HAP-1 (cell line): ENCODE measurements at regions not wholly inside any gene's neighbourhood (a gene's known extent, or its start where the extent isn't known, plus 50 kb on each side); places are given as distances from the start of the nearest gene placed in this dataset.

Source experiments
- DNase-seq, 2 experiments: peaks; one replicate each; pipeline ENCODE4 v3.0.0-alpha.2; 2016 to 2020; ENCODE audit warnings: low spot score in 2 of 2
- H3K27me3 ChIP-seq: fragments of 250-450 bp; sonication (Bioruptor Pico); 2 replicates; pipeline ENCODE4 v1.5.1; 2020; ENCODE audit warnings: low read depth, mild to moderate bottlenecking, moderate library complexity
- H3K36me3 ChIP-seq: fragments of 250-450 bp; sonication (Bioruptor Pico); replicated peaks from 2 replicates; pipeline ENCODE4 v1.5.1; 2020; ENCODE audit warnings: mild to moderate bottlenecking
- H3K4me1 ChIP-seq: fragments of 250-450 bp; sonication (Bioruptor Pico); 2 replicates; pipeline ENCODE4 v1.5.1; 2020; ENCODE audit warnings: mild to moderate bottlenecking
- H3K4me3 ChIP-seq: fragments of 250-450 bp; sonication (Bioruptor Pico); 2 replicates; pipeline ENCODE4 v1.5.1; 2020; ENCODE audit warnings: mild to moderate bottlenecking, moderate library complexity
- H3K9me3 ChIP-seq: fragments of 250-450 bp; sonication (Bioruptor Pico); 2 replicates; pipeline ENCODE4 v1.5.1; 2020; ENCODE audit warnings: mild to moderate bottlenecking, moderate library complexity
- in situ Hi-C: fragments of 300-500 bp; cut with MboI; formaldehyde crosslinking; loops from 3 replicates; pipeline ENCODE4 v1.14.3; 2020; ENCODE audit warnings: low sequenced_read_pairs, inconsistent platforms, mixed read lengths

- no peaks in the 10 kb centered on the region for H3K36me3 ChIP-seq
- no peaks in the 10 kb centered on the region for H3K4me1 ChIP-seq
- no peak overlapping the region for H3K4me3 ChIP-seq
- no peaks in the 10 kb centered on the region for H3K9me3 ChIP-seq
- no peak for DNase-seq
- no peaks in the 10 kb centered on the region for H3K27me3 ChIP-seq
- in situ Hi-C loops = no loop called here
Observed at GRCh38 chr2:59677158-59677557, 876.3 kb downstream of the BCL11A start.

GRCh38 chr2:59674100-59674499, 879.4 kb downstream of the BCL11A start:
- no peak for DNase-seq
- Histone ChIP-seq H3K4me3 (no peak overlapping the region), H3K4me1 (no peaks in the 10 kb centered on the region), H3K27me3 (no peaks in the 10 kb centered on the region), H3K36me3 (no peaks in the 10 kb centered on the region), H3K9me3 (no peaks in the 10 kb centered on the region)
- in situ Hi-C loops = no loop called here

GRCh38 chr2:59665021-59665420, 888.4 kb downstream of the BCL11A start:
- H3K27me3 ChIP-seq = no peaks in the 10 kb centered on the region
- in situ Hi-C loops = no loop called here
- DNase-seq = no peak
- H3K9me3 ChIP-seq = no peaks in the 10 kb centered on the region
- H3K4me1 ChIP-seq = no peaks in the 10 kb centered on the region
- no peaks in the 10 kb centered on the region for H3K36me3 ChIP-seq
- no peak overlapping the region for H3K4me3 ChIP-seq

GRCh38 chr2:59662127-59662861, 891.2 kb downstream of the BCL11A start:
- in situ Hi-C loops = no loop called here
- H3K27me3 ChIP-seq = no peaks in the 10 kb centered on the region
- H3K9me3 ChIP-seq = no peaks in the 10 kb centered on the region
- H3K36me3 ChIP-seq = no peaks in the 10 kb centered on the region
- H3K4me3 ChIP-seq = no peak overlapping the region
- DNase-seq = no peak
- H3K4me1 ChIP-seq = no peaks in the 10 kb centered on the region

GRCh38 chr2:59660262-59660661, 893.2 kb downstream of the BCL11A start:
- in situ Hi-C loops = no loop called here
- Histone ChIP-seq H3K9me3 (no peaks in the 10 kb centered on the region), H3K4me3 (no peak overlapping the region), H3K4me1 (no peaks in the 10 kb centered on the region), H3K36me3 (no peaks in the 10 kb centered on the region), H3K27me3 (no peaks in the 10 kb centered on the region)
- DNase-seq = no peak

- H3K36me3 ChIP-seq = no peaks in the 10 kb centered on the region
- no peak overlapping the region for H3K4me3 ChIP-seq
- H3K9me3 ChIP-seq = no peaks in the 10 kb centered on the region
- no peak for DNase-seq
- no peaks in the 10 kb centered on the region for H3K4me1 ChIP-seq
- no peaks in the 10 kb centered on the region for H3K27me3 ChIP-seq
- in situ Hi-C loops = no loop called here
Observed at GRCh38 chr2:59658906-59659635, 894.4 kb downstream of the BCL11A start.

GRCh38 chr2:59655809-59656208, 897.6 kb downstream of the BCL11A start:
- H3K9me3 ChIP-seq = no peaks in the 10 kb centered on the region
- in situ Hi-C loops = no loop called here
- no peaks in the 10 kb centered on the region for H3K27me3 ChIP-seq
- H3K36me3 ChIP-seq = no peaks in the 10 kb centered on the region
- H3K4me1 ChIP-seq = no peaks in the 10 kb centered on the region
- H3K4me3 ChIP-seq = no peak overlapping the region
- DNase-seq = no peak

GRCh38 chr2:59654710-59655109, 898.7 kb downstream of the BCL11A start:
- Histone ChIP-seq H3K9me3 (no peaks in the 10 kb centered on the region), H3K27me3 (no peaks in the 10 kb centered on the region), H3K36me3 (no peaks in the 10 kb centered on the region), H3K4me3 (no peak overlapping the region), H3K4me1 (no peaks in the 10 kb centered on the region)
- in situ Hi-C loops = no loop called here
- no peak for DNase-seq

GRCh38 chr2:59653164-59653563, 900.3 kb downstream of the BCL11A start:
- H3K36me3 ChIP-seq = no peaks in the 10 kb centered on the region
- H3K4me1 ChIP-seq = no peaks in the 10 kb centered on the region
- in situ Hi-C loops = no loop called here
- no peaks in the 10 kb centered on the region for H3K27me3 ChIP-seq
- H3K4me3 ChIP-seq = no peak overlapping the region
- no peaks in the 10 kb centered on the region for H3K9me3 ChIP-seq
- DNase-seq = no peak

- no peaks in the 10 kb centered on the region for H3K27me3 ChIP-seq
- H3K9me3 ChIP-seq = no peaks in the 10 kb centered on the region
- in situ Hi-C loops = no loop called here
- no peak for DNase-seq
- H3K4me1 ChIP-seq = no peaks in the 10 kb centered on the region
- no peak overlapping the region for H3K4me3 ChIP-seq
- H3K36me3 ChIP-seq = no peaks in the 10 kb centered on the region
Observed at GRCh38 chr2:59630789-59631188, 922.7 kb downstream of the BCL11A start.

GRCh38 chr2:59627599-59627998, 925.9 kb downstream of the BCL11A start:
- no peaks in the 10 kb centered on the region for H3K9me3 ChIP-seq
- in situ Hi-C loops = no loop called here

GRCh38 chr2:59622599-59623308, 930.7 kb downstream of the BCL11A start:
- Histone ChIP-seq H3K4me3 (no peak overlapping the region), H3K36me3 (no peaks in the 10 kb centered on the region), H3K9me3 (no peaks in the 10 kb centered on the region), H3K27me3 (no peaks in the 10 kb centered on the region), H3K4me1 (no peaks in the 10 kb centered on the region)
- DNase-seq = no peak
- in situ Hi-C loops = no loop called here

More at GRCh38 chr2:59627599-59627998, 925.9 kb downstream of the BCL11A start:
- Histone ChIP-seq H3K36me3 (no peaks in the 10 kb centered on the region), H3K4me3 (no peak overlapping the region), H3K27me3 (no peaks in the 10 kb centered on the region), H3K4me1 (no peaks in the 10 kb centered on the region)
- no peak for DNase-seq

GRCh38 chr2:59604123-59604522, 949.3 kb downstream of the BCL11A start:
- no peak for DNase-seq
- H3K9me3 ChIP-seq = no peaks in the 10 kb centered on the region
- in situ Hi-C loops = no loop called here
- H3K27me3 ChIP-seq = no peaks in the 10 kb centered on the region
- H3K36me3 ChIP-seq = no peaks in the 10 kb centered on the region
- H3K4me1 ChIP-seq = no peaks in the 10 kb centered on the region
- no peak overlapping the region for H3K4me3 ChIP-seq

GRCh38 chr2:59594671-59595222, 958.7 kb downstream of the BCL11A start:
- Histone ChIP-seq H3K27me3 (no peaks in the 10 kb centered on the region; the same call in 1 of the 2 replicates), H3K4me3 (no peak overlapping the region), H3K36me3 (no peaks in the 10 kb centered on the region), H3K4me1 (no peaks in the 10 kb centered on the region), H3K9me3 (no peaks in the 10 kb centered on the region)
- in situ Hi-C loops = no loop called here
- no peak for DNase-seq
